ENCODE measurements at regions not wholly inside any gene's neighbourhood (a gene's known extent, or its start where the extent isn't known, plus 50 kb on each side); places are given as distances from the start of the nearest gene placed in this dataset.

- ATAC-seq (ENCODE audit: low read depth), result no peak
- H3K4me3 Mint-ChIP-seq, result no peak overlapping the region
- H3K4me1 Mint-ChIP-seq, result peaks cover 9% of the 10 kb centered on the region
- no peak overlapping the region for H3K27ac Mint-ChIP-seq
- H3K36me3 Mint-ChIP-seq, result no peaks in the 10 kb centered on the region
- peaks cover 1% of the 10 kb centered on the region for H3K27me3 Mint-ChIP-seq
- no peak for DNase-seq (ENCODE audit: low spot score in 2 of 2)
- no peaks in the 10 kb centered on the region for H3K9me3 Mint-ChIP-seq
Observed at GRCh38 chr1:228811712-228812305, 76.5 kb downstream of the RHOU start.

GRCh38 chr1:228812961-228813360 is 77.7 kb downstream of the RHOU start:
- no peaks in the 10 kb centered on the region for H3K36me3 Mint-ChIP-seq
- DNase-seq (ENCODE audit: low spot score in 2 of 2) (no peak), ATAC-seq (ENCODE audit: low read depth) (no peak)
- peaks cover 9% of the 10 kb centered on the region for H3K4me1 Mint-ChIP-seq
- no peak overlapping the region for H3K4me3 Mint-ChIP-seq
- H3K27ac Mint-ChIP-seq, result no peak overlapping the region
- peaks cover 1% of the 10 kb centered on the region for H3K27me3 Mint-ChIP-seq
- H3K9me3 Mint-ChIP-seq, result no peaks in the 10 kb centered on the region

GRCh38 chr1:228814176-228814575 is 78.9 kb downstream of the RHOU start:
- no peaks in the 10 kb centered on the region for H3K9me3 Mint-ChIP-seq
- DNase-seq (ENCODE audit: low spot score in 2 of 2), result no peak
- H3K27ac Mint-ChIP-seq, result no peak overlapping the region
- peaks cover 9% of the 10 kb centered on the region for H3K4me1 Mint-ChIP-seq
- no peaks in the 10 kb centered on the region for H3K36me3 Mint-ChIP-seq
- H3K27me3 Mint-ChIP-seq, result peaks cover 1% of the 10 kb centered on the region
- ATAC-seq (ENCODE audit: low read depth), result no peak
- no peak overlapping the region for H3K4me3 Mint-ChIP-seq

- no peaks in the 10 kb centered on the region for H3K9me3 Mint-ChIP-seq
- H3K36me3 Mint-ChIP-seq, result no peaks in the 10 kb centered on the region
- no peak overlapping the region for H3K27ac Mint-ChIP-seq
- ATAC-seq (ENCODE audit: low read depth) (no peak), DNase-seq (ENCODE audit: low spot score in 2 of 2) (no peak)
- H3K27me3 Mint-ChIP-seq, result peaks cover 1% of the 10 kb centered on the region
- no peak overlapping the region for H3K4me3 Mint-ChIP-seq
- H3K4me1 Mint-ChIP-seq, result no peaks in the 10 kb centered on the region
Observed at GRCh38 chr1:228818296-228818695, 83.0 kb downstream of the RHOU start.

- no peak overlapping the region for H3K4me3 Mint-ChIP-seq
- no peaks in the 10 kb centered on the region for H3K9me3 Mint-ChIP-seq
- peaks cover 1% of the 10 kb centered on the region for H3K27me3 Mint-ChIP-seq
- H3K36me3 Mint-ChIP-seq, result no peaks in the 10 kb centered on the region
- H3K27ac Mint-ChIP-seq, result no peak overlapping the region
- no peaks in the 10 kb centered on the region for H3K4me1 Mint-ChIP-seq
- ATAC-seq (ENCODE audit: low read depth), result no peak
- DNase-seq (ENCODE audit: low spot score in 2 of 2), result no peak
Observed at GRCh38 chr1:228818928-228819630, 83.8 kb downstream of the RHOU start.

- Mint-ChIP-seq H3K36me3 (no peaks in the 10 kb centered on the region), H3K27ac (no peak overlapping the region), H3K9me3 (no peaks in the 10 kb centered on the region), H3K27me3 (peaks cover 4% of the 10 kb centered on the region), H3K4me3 (no peak overlapping the region), H3K4me1 (no peaks in the 10 kb centered on the region)
- DNase-seq (ENCODE audit: low spot score in 2 of 2) (no peak), ATAC-seq (ENCODE audit: low read depth) (no peak)
Observed at GRCh38 chr1:228821252-228821651, 86.0 kb downstream of the RHOU start.

- no peak overlapping the region for H3K4me3 Mint-ChIP-seq
- ATAC-seq (ENCODE audit: low read depth) (no peak), DNase-seq (ENCODE audit: low spot score in 2 of 2) (no peak)
- no peaks in the 10 kb centered on the region for H3K36me3 Mint-ChIP-seq
- no peaks in the 10 kb centered on the region for H3K9me3 Mint-ChIP-seq
- H3K27me3 Mint-ChIP-seq, result peaks cover 4% of the 10 kb centered on the region
- no peaks in the 10 kb centered on the region for H3K4me1 Mint-ChIP-seq
- H3K27ac Mint-ChIP-seq, result no peak overlapping the region
Observed at GRCh38 chr1:228823200-228823599, 87.9 kb downstream of the RHOU start.

- no peaks in the 10 kb centered on the region for H3K9me3 Mint-ChIP-seq
- H3K27ac Mint-ChIP-seq, result no peak overlapping the region
- DNase-seq (ENCODE audit: low spot score in 2 of 2) (no peak), ATAC-seq (ENCODE audit: low read depth) (no peak)
- H3K36me3 Mint-ChIP-seq, result no peaks in the 10 kb centered on the region
- H3K4me3 Mint-ChIP-seq, result no peak overlapping the region
- peaks cover 8% of the 10 kb centered on the region for H3K27me3 Mint-ChIP-seq
- no peaks in the 10 kb centered on the region for H3K4me1 Mint-ChIP-seq
Observed at GRCh38 chr1:228824366-228824765, 89.1 kb downstream of the RHOU start.

- ATAC-seq (ENCODE audit: low read depth) (no peak), DNase-seq (ENCODE audit: low spot score in 2 of 2) (no peak)
- Mint-ChIP-seq H3K36me3 (no peaks in the 10 kb centered on the region), H3K27ac (no peak overlapping the region), H3K27me3 (peaks cover 10% of the 10 kb centered on the region), H3K4me1 (no peaks in the 10 kb centered on the region), H3K4me3 (no peak overlapping the region), H3K9me3 (no peaks in the 10 kb centered on the region)
Observed at GRCh38 chr1:228825041-228825440, 89.8 kb downstream of the RHOU start.

- Mint-ChIP-seq H3K9me3 (no peaks in the 10 kb centered on the region), H3K27ac (no peak overlapping the region), H3K4me1 (no peaks in the 10 kb centered on the region), H3K36me3 (no peaks in the 10 kb centered on the region), H3K27me3 (peaks cover 10% of the 10 kb centered on the region), H3K4me3 (no peak overlapping the region)
- ATAC-seq (ENCODE audit: low read depth) (no peak), DNase-seq (ENCODE audit: low spot score in 2 of 2) (no peak)
Observed at GRCh38 chr1:228825840-228826484, 90.7 kb downstream of the RHOU start.

- no peak overlapping the region for H3K27ac Mint-ChIP-seq
- DNase-seq (ENCODE audit: low spot score in 2 of 2) (no peak), ATAC-seq (ENCODE audit: low read depth) (no peak)
- H3K4me3 Mint-ChIP-seq, result no peak overlapping the region
- H3K9me3 Mint-ChIP-seq, result no peaks in the 10 kb centered on the region
- H3K4me1 Mint-ChIP-seq, result no peaks in the 10 kb centered on the region
- peaks cover 10% of the 10 kb centered on the region for H3K27me3 Mint-ChIP-seq
- no peaks in the 10 kb centered on the region for H3K36me3 Mint-ChIP-seq
Observed at GRCh38 chr1:228827019-228827418, 91.7 kb downstream of the RHOU start.

- H3K36me3 Mint-ChIP-seq, result no peaks in the 10 kb centered on the region
- H3K4me1 Mint-ChIP-seq, result no peaks in the 10 kb centered on the region
- peaks cover 12% of the 10 kb centered on the region for H3K27me3 Mint-ChIP-seq
- H3K9me3 Mint-ChIP-seq, result no peaks in the 10 kb centered on the region
- no peak overlapping the region for H3K4me3 Mint-ChIP-seq
- DNase-seq (ENCODE audit: low spot score in 2 of 2) (no peak), ATAC-seq (ENCODE audit: low read depth) (no peak)
- H3K27ac Mint-ChIP-seq, result no peak overlapping the region
Observed at GRCh38 chr1:228828151-228828550, 92.9 kb downstream of the RHOU start.

GRCh38 chr1:228830185-228830953 is 95.1 kb downstream of the RHOU start:
- ATAC-seq (ENCODE audit: low read depth) (no peak), DNase-seq (ENCODE audit: low spot score in 2 of 2) (no peak)
- Mint-ChIP-seq H3K27me3 (peaks cover 20% of the 10 kb centered on the region), H3K36me3 (no peaks in the 10 kb centered on the region), H3K4me1 (no peaks in the 10 kb centered on the region), H3K27ac (no peak overlapping the region), H3K4me3 (no peak overlapping the region), H3K9me3 (no peaks in the 10 kb centered on the region)

- H3K27me3 Mint-ChIP-seq, result peaks cover 23% of the 10 kb centered on the region
- DNase-seq (ENCODE audit: low spot score in 2 of 2) (no peak), ATAC-seq (ENCODE audit: low read depth) (no peak)
- H3K36me3 Mint-ChIP-seq, result no peaks in the 10 kb centered on the region
- H3K4me1 Mint-ChIP-seq, result no peaks in the 10 kb centered on the region
- no peak overlapping the region for H3K4me3 Mint-ChIP-seq
- no peaks in the 10 kb centered on the region for H3K9me3 Mint-ChIP-seq
- H3K27ac Mint-ChIP-seq, result no peak overlapping the region
Observed at GRCh38 chr1:228830954-228831481, 95.7 kb downstream of the RHOU start.
